Spinal cord (tissue), 9 donors: ENCODE measurements at regions not wholly inside any gene's neighbourhood (a gene's known extent, or its start where the extent isn't known, plus 50 kb on each side); places are given as distances from the start of the nearest gene placed in this dataset.
"Not testable (repeated sequence)": the region's sequence is repeated elsewhere in the genome, so short reads cannot be mapped to it uniquely, and the experiment has no call there.

Experiments
- DNase-seq, 6 donors: peaks; one replicate each; pipeline versions ENCODE4 v3.0.0 to v3.0.0-alpha.2; 2013 to 2015; ENCODE audit warnings: low spot score in 6 of 6, low read depth in 4 of 6
- H3K27ac ChIP-seq: one replicate; pipeline ENCODE4 v1.5.1; 2013; ENCODE audit warnings: low read depth, low read length, control low read depth
- H3K27me3 ChIP-seq: one replicate; pipeline ENCODE4 v1.6.1; 2013; ENCODE audit warnings: low read length; ENCODE audit not compliant: control insufficient read depth, insufficient read depth
- H3K36me3 ChIP-seq: one replicate; pipeline ENCODE4 v1.6.1; 2013; ENCODE audit warnings: low read length; ENCODE audit not compliant: control insufficient read depth, insufficient read depth
- H3K4me1 ChIP-seq: one replicate; pipeline ENCODE4 v1.6.1; 2013; ENCODE audit warnings: low read length; ENCODE audit not compliant: control insufficient read depth, insufficient read depth
- H3K4me3 ChIP-seq: one replicate; pipeline ENCODE4 v1.5.1; 2013; ENCODE audit warnings: low read depth, low read length, control low read depth
- H3K9me3 ChIP-seq: one replicate; pipeline ENCODE4 v1.6.1; 2013; ENCODE audit warnings: low read length; ENCODE audit not compliant: control insufficient read depth, insufficient read depth
- WGBS: methylation state at CpG from one replicate; pipeline ENCODE4 v1.1.5; 2013; ENCODE audit warnings: missing lambda C conversion rate; ENCODE audit not compliant: insufficient coverage; 5-methylcytosine and 5-hydroxymethylcytosine counted together
- donor health status: healthy.

- not testable (repeated sequence) for H3K36me3 ChIP-seq, H3K9me3 ChIP-seq, DNase-seq, H3K4me1 ChIP-seq, H3K27ac ChIP-seq, H3K4me3 ChIP-seq, H3K27me3 ChIP-seq
- WGBS: 96% methylated on average over 33 of the region's 49 CpGs
Observed at GRCh38 chr1:191731608-191732302, 426.5 kb upstream of the RGS18 start.

- H3K27me3 ChIP-seq: no peaks in the 10 kb centered on the region
- DNase-seq: peak in 1 of 6 donors; percentile 13
- peaks cover 3% of the 10 kb centered on the region for H3K9me3 ChIP-seq
- no peak overlapping the region for H3K4me3 ChIP-seq
- H3K4me1 ChIP-seq: no peaks in the 10 kb centered on the region
- no peak overlapping the region for H3K27ac ChIP-seq
- no peaks in the 10 kb centered on the region for H3K36me3 ChIP-seq
Observed at GRCh38 chr1:191734321-191734720, 423.9 kb upstream of the RGS18 start.

GRCh38 chr1:191739544-191739943 lies 418.7 kb upstream of the RGS18 start:
- Histone ChIP-seq H3K4me3 (no peak overlapping the region), H3K9me3 (peaks cover 3% of the 10 kb centered on the region), H3K36me3 (no peaks in the 10 kb centered on the region), H3K4me1 (no peaks in the 10 kb centered on the region), H3K27ac (no peak overlapping the region), H3K27me3 (no peaks in the 10 kb centered on the region)
- DNase-seq: no peak
- 83% methylated on average over 1 of the region's 2 CpGs for WGBS

DNA sequence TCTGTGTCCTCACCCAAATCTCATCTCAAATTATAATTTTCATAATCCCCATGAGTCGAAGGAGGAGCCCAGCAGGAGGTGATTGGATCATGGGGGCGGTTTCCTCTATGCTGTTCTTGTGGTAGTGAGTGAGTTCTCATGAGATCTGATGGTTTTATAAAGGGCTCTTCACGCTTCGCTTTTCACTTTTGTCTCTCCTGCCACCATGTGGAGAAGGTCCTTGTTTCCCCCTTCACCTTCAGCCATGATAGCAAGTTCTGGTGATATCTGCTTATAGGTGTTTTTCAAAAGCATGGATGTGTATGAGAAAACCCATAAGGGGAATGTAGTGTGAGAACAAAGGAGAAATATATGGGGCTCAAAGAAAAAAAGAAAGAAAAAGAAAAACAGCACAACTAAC lies 405.9 kb upstream of the RGS18 start:
- no peak overlapping the region for H3K27ac ChIP-seq
- DNase-seq: no peak
- no peaks in the 10 kb centered on the region for H3K9me3 ChIP-seq
- H3K4me1 ChIP-seq: no peaks in the 10 kb centered on the region
- no CpG with 5 or more reads among the region's 4 CpGs for WGBS
- no peaks in the 10 kb centered on the region for H3K36me3 ChIP-seq
- H3K4me3 ChIP-seq: no peak overlapping the region
- H3K27me3 ChIP-seq: no peaks in the 10 kb centered on the region

DNA sequence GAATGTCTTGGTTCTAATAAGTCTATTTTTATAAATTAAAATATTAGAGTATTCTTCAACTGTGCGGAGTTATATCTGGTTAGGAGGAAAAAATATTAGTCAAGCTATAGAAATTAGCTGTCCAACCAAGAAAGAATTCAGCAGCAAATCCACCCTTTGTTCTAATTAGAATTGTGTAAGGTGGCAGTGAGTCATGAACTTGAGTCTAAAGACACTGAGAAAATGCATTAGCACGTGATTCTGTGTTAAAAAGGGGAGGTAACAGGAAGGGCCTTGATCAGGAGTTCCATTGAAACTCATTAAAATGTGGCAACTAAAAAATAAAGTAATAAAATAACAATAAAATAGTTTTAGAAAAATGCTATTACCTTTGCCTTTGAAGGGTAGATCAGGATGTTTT lies 398.2 kb upstream of the RGS18 start:
- H3K36me3 ChIP-seq: no peaks in the 10 kb centered on the region
- no peaks in the 10 kb centered on the region for H3K9me3 ChIP-seq
- DNase-seq: no peak
- no peaks in the 10 kb centered on the region for H3K4me1 ChIP-seq
- H3K27me3 ChIP-seq: no peaks in the 10 kb centered on the region
- H3K4me3 ChIP-seq: no peak overlapping the region
- no peak overlapping the region for H3K27ac ChIP-seq
- WGBS: no CpG with 5 or more reads among the region's 2 CpGs

GRCh38 chr1:191788551-191788950 lies 369.7 kb upstream of the RGS18 start:
- no peaks in the 10 kb centered on the region for H3K27me3 ChIP-seq
- WGBS: no CpG with 5 or more reads among the region's 1 CpG
- H3K27ac ChIP-seq: no peak overlapping the region
- no peaks in the 10 kb centered on the region for H3K4me1 ChIP-seq
- no peak overlapping the region for H3K4me3 ChIP-seq
- H3K36me3 ChIP-seq: no peaks in the 10 kb centered on the region
- H3K9me3 ChIP-seq: no peaks in the 10 kb centered on the region
- no peak for DNase-seq

DNA sequence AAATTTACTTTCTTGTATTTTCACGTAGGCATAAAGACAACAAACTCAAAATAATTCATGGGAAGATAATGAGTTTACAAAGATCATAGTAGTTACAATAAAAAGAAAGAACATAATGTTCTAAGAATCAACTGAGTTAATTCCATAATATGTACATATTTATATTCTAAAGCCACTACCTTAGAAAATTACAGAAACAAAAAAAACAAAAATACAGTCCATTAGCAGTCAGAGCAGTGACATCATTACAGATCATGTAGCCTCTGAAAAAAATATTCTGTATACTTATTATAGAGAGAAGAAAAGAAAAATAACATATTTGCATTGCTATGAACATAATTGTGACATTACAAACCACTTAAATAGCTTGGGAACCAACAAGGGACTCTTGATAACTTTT lies 360.1 kb upstream of the RGS18 start:
- Histone ChIP-seq H3K9me3 (no peaks in the 10 kb centered on the region), H3K36me3 (no peaks in the 10 kb centered on the region), H3K4me3 (no peak overlapping the region), H3K27ac (no peak overlapping the region), H3K27me3 (no peaks in the 10 kb centered on the region), H3K4me1 (no peaks in the 10 kb centered on the region)
- WGBS: no CpG with 5 or more reads among the region's 1 CpG
- DNase-seq: no peak

GRCh38 chr1:191804311-191804710 lies 354.0 kb upstream of the RGS18 start:
- no peak overlapping the region for H3K27ac ChIP-seq
- no peaks in the 10 kb centered on the region for H3K4me1 ChIP-seq
- no peak for DNase-seq
- 80% methylated on average over 1 of the region's 3 CpGs for WGBS
- no peak overlapping the region for H3K4me3 ChIP-seq
- no peaks in the 10 kb centered on the region for H3K36me3 ChIP-seq
- H3K9me3 ChIP-seq: no peaks in the 10 kb centered on the region
- no peaks in the 10 kb centered on the region for H3K27me3 ChIP-seq

- not testable (repeated sequence) for H3K4me3 ChIP-seq, DNase-seq, H3K27me3 ChIP-seq, H3K36me3 ChIP-seq, H3K27ac ChIP-seq, H3K9me3 ChIP-seq, H3K4me1 ChIP-seq
- WGBS: 83% methylated on average over 5 of the region's 5 CpGs
Observed at GRCh38 chr1:191813593-191813992, 344.7 kb upstream of the RGS18 start.

DNA sequence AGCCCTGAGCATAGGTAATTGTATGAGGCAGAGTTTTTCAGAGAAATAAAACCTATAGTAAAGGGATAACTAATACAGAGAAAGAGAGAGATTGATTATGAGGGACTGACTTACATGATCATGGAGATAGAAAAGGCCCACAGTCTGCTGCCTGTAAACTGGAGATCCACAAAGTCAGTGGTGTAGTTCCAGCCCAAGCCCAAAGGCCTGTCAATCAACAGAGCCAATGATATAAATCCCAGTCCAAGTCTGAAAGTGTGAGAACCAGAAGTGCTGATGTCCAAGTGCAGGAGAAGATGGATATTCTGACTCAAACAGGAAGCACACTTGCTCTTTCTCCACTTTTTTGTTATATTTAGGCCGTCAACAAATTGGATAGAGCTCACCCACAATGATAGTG lies 340.1 kb upstream of the RGS18 start:
- Histone ChIP-seq H3K4me1 (no peaks in the 10 kb centered on the region), H3K9me3 (no peaks in the 10 kb centered on the region), H3K36me3 (no peaks in the 10 kb centered on the region), H3K27me3 (no peaks in the 10 kb centered on the region), H3K27ac (no peak overlapping the region), H3K4me3 (no peak overlapping the region)
- WGBS: no CpG with 5 or more reads among the region's 1 CpG
- no peak for DNase-seq
